Prostate gland (tissue), 2 donors: ENCODE measurements at regions not wholly inside any gene's neighbourhood (a gene's known extent, or its start where the extent isn't known, plus 50 kb on each side); places are given as distances from the start of the nearest gene placed in this dataset.

Experiments
- POLR2A ChIP-seq: fragments of 450-650 bp; IDR thresholded peaks from one replicate; pipeline ENCODE4 v1.6.1; 2016; ENCODE audit warnings: antibody characterized with exemption, mild to moderate bottlenecking
- POLR2AphosphoS5 ChIP-seq: sonication (generic); formaldehyde crosslinking; IDR thresholded peaks from one replicate; pipeline ENCODE4 v1.6.1; 2017; ENCODE audit warnings: antibody characterized with exemption
- TF ChIP-seq, protein P1 (sequence below), 4 experiments: fragments of 200-600 bp in 2 of 4; fragments of 450-650 bp in 2 of 4; sonication (generic) in 2 of 4; IDR thresholded peaks; 1 replicate in 3 of 4; 2 replicates in 1 of 4; pipeline ENCODE4 v1.5.1; 2016 to 2019; ENCODE audit warnings: antibody characterized with exemption in 4 of 4, mild to moderate bottlenecking in 2 of 4, moderate library complexity in 2 of 4

GRCh38 chr16:87066133-87067002, 250.8 kb downstream of the C16orf95 start:
- TF ChIP-seq, protein P1, sequence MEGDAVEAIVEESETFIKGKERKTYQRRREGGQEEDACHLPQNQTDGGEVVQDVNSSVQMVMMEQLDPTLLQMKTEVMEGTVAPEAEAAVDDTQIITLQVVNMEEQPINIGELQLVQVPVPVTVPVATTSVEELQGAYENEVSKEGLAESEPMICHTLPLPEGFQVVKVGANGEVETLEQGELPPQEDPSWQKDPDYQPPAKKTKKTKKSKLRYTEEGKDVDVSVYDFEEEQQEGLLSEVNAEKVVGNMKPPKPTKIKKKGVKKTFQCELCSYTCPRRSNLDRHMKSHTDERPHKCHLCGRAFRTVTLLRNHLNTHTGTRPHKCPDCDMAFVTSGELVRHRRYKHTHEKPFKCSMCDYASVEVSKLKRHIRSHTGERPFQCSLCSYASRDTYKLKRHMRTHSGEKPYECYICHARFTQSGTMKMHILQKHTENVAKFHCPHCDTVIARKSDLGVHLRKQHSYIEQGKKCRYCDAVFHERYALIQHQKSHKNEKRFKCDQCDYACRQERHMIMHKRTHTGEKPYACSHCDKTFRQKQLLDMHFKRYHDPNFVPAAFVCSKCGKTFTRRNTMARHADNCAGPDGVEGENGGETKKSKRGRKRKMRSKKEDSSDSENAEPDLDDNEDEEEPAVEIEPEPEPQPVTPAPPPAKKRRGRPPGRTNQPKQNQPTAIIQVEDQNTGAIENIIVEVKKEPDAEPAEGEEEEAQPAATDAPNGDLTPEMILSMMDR (IDR thresholded peaks at IDR 0.05) = no peak
- TF ChIP-seq POLR2AphosphoS5 (no peak), POLR2A (no peak)
